ENCODE measurements at regions not wholly inside any gene's neighbourhood (a gene's known extent, or its start where the extent isn't known, plus 50 kb on each side); places are given as distances from the start of the nearest gene placed in this dataset.
A peak's percentile ranks its signal among the peaks of the same experiment; 100 is the strongest.

GRCh38 chr3:169029674-169030285, 633.7 kb downstream of the MECOM start:
- H3K4me3 ChIP-seq (ENCODE audit: low read depth, low read length): no peak overlapping the region

DNA sequence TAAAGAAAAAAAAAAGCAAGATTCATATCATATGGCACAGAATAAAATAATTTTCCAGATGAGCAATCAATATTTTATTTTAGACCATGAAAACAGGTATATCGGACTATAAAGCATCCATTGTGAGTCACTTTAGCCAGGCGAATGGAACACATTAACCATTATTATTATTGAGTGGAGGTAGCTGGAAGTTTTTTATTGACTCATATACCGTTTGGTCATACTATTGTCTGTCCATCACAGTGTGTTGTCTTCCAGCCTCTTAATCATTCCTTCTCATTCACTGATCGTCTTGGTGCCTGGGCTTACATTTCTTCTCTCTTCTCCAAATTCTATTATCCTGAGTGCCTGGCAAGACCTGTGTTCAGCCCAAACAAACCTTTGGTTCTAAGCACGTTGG, 634.8 kb downstream of the MECOM start:
- TF ChIP-seq CTCF (conservative IDR thresholded peaks at IDR 0.05; ENCODE audit: low read depth, low read length): no peak
- H3K4me3 ChIP-seq (ENCODE audit: low read depth, low read length): no peak overlapping the region
- no peak for DNase-seq (ENCODE audit: low read depth)

More at GRCh38 chr3:169029674-169030285, 633.7 kb downstream of the MECOM start:
- TF ChIP-seq CTCF (conservative IDR thresholded peaks at IDR 0.05; ENCODE audit: low read depth, low read length): no peak
- no peak for DNase-seq (ENCODE audit: low read depth)

DNA sequence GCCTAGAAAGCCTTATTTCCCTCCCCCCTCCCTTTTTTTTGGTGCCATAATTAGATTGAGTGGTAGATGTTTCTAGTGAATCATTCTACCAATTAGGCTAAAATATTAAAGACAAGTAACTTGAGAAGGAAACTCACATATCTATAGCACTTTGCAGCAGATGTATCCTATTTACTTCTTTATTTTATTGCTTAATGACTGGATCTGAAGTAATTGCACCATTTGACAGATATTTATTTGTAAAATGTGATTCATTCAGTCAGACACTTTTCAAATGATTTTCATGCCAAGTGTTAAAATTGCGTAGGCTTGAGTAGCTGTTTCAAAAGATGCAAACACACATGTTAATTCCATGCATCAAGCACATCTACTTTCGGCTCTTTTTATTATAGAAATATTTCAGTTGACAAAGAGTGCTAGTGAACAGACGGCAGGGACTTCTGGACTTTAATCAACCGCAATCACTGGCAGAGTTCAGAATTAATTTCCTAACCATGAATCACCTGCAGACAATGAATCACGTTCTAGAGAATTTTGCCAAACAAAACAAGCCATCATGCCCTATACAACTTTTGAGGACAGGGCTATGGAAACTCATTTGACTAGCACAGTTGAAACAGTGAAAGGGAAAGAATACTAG, 636.8 kb downstream of the MECOM start:
- peak; percentile 91 for DNase-seq (ENCODE audit: low read depth)
- peak overlapping the region; percentile 5 for H3K4me3 ChIP-seq (ENCODE audit: low read depth, low read length)
- TF ChIP-seq CTCF (conservative IDR thresholded peaks at IDR 0.05; ENCODE audit: low read depth, low read length): no peak

DNA sequence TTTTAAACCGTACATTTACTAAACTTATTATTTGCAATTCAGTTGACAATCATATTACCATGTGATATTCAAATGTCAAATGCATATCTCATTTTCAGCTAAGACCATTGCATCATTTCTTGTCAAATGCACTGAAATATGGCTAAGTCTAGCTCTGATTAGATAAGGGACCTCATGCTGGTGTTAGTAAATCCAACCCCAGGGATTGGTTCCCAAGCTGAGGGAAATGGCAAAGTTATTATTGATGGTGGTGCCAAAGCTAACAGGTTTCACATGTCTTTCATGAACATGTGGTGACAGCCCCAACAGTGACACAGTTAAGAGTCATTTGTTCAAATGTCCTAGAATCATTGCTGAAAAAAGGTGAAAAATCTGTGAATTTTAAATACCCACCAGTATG, 641.1 kb downstream of the MECOM start:
- TF ChIP-seq CTCF (conservative IDR thresholded peaks at IDR 0.05; ENCODE audit: low read depth, low read length): no peak
- H3K4me3 ChIP-seq (ENCODE audit: low read depth, low read length): no peak overlapping the region
- DNase-seq (ENCODE audit: low read depth): peak; percentile 46

- H3K4me3 ChIP-seq (ENCODE audit: low read depth, low read length): no peak overlapping the region
- TF ChIP-seq CTCF (conservative IDR thresholded peaks at IDR 0.05; ENCODE audit: low read depth, low read length): no peak
- DNase-seq (ENCODE audit: low read depth): no peak
These were observed 643.1 kb downstream of the MECOM start for GRCh38 chr3:169020371-169020770.

DNA sequence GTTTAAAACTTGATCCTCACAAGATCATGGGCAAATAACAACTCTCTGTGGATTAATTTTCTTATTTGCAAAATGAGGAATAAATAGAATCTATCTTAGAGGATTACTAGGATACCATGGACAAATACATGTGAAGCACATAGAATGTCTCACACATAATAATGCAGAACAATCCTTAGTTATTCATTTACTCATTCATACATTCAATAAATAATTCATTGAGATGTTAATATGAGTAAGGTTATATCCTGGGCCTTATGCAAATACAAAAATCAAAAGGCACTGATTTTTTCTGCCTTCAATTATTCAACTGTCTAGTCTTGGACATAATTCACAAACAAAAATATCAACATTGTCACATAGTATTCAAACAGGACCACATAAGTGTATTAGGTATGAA, 654.1 kb downstream of the MECOM start:
- DNase-seq (ENCODE audit: low read depth): no peak

More for the DNA sequence above, 654.1 kb downstream of the MECOM start:
- H3K4me3 ChIP-seq (ENCODE audit: low read depth, low read length): no peak overlapping the region
- no peak for TF ChIP-seq CTCF (conservative IDR thresholded peaks at IDR 0.05; ENCODE audit: low read depth, low read length)
